Ureter (tissue), 1 donor: ENCODE measurements at regions not wholly inside any gene's neighbourhood (a gene's known extent, or its start where the extent isn't known, plus 50 kb on each side); places are given as distances from the start of the nearest gene placed in this dataset.
"Not testable (repeated sequence)": the region's sequence is repeated elsewhere in the genome, so short reads cannot be mapped to it uniquely, and the experiment has no call there.

Source experiments
- DNase-seq: peaks from one replicate; pipeline ENCODE4 v3.0.0-alpha.2; 2020; ENCODE audit warnings: low spot score
- donor health status: DM: yes; HTN: yes; CAD: no.

DNA sequence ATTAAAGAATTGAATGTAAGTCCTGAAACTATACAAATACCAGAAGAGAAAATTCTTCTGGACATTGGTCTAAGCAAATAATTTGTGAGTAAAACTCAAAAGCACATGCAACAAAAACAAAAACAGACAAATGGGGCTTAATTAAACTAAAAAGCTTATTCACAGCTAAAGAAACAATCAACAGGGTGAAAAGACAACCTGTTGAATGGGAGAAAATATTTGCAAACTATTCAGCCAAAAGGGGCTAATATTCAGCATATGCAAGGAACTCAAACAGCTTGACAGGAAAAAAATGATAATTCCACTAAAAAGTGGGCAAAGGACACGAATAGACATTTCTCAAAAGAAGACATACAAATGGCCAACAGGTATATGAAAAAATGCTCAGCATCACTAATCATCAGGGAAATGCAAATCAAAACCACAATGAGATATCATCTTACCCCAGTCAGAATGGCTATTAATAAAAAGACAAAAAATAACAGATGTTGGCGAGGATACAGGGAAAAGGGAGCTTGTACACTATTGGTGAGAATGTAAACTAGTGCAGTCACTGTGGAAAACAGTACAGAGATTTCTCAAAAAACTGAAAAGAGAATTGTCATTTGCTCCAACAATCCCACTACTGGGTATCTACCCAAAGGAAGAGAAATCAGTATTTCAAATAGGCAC is 177.5 kb upstream of the RTL1 start:
- DNase-seq = no peak

DNA sequence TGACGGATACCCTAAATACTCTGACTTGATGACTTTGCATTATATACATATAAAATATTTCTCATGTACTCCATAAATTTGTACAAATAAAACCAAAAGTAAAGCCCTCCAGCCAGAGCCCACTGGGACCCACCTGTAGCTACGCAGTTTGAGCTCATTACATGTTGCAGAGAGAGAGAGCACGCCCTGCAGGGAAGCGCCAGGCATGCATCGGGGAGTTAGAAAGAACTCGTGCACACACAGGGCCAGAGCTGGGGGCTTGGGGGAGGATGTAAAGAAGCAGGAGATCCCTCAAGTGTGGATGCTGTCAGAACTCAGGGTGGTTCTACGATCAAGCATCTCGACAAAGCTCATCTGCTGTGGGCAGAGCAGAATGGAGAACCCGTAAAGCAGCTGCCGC is 178.5 kb upstream of the RTL1 start:
- DNase-seq = no peak

DNA sequence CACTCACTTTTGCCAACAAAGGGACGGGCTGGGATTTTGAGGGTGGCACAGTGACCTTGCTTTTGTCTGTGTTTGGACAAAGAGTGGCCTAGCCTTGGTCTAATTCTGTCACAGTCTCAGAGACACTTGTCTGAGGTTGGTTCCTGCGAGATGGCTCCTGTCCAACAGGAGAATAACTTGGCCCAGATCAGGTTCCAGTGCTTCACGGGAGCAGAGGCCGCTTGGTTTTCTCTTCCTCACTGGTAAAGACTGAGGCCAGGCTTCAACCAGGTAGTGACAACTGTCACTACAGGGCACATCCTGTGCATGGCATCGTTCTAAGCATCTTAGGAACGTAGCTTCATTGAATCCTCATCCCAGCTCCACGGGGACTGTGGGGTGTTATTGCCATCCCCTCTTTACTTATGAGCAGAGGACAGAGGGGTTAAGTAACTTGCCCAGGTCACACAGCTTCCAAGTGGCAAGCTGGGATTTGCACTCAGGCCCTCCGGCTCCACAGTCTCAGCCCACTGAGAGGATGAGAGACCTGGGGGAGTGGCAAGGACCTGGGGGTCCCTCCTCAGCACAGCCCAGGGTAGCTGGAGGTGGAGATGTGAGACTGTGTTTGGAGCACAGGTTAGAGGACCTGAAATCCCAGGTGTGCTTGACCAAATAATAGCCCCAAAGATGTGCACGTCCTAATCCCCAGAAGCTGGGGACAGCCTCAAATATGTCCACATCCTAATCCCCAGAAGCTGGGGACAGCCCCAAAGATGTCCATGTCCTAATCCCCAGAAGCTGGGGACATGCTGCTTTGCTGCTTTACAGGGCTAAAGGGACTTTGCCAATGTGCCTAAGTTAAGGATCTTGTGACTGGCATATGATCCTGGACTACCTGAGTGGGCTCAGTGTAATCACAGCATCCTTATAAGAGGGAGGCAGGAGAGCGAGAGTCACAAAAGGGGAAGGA is 179.2 kb upstream of the RTL1 start:
- no peak for DNase-seq

DNA sequence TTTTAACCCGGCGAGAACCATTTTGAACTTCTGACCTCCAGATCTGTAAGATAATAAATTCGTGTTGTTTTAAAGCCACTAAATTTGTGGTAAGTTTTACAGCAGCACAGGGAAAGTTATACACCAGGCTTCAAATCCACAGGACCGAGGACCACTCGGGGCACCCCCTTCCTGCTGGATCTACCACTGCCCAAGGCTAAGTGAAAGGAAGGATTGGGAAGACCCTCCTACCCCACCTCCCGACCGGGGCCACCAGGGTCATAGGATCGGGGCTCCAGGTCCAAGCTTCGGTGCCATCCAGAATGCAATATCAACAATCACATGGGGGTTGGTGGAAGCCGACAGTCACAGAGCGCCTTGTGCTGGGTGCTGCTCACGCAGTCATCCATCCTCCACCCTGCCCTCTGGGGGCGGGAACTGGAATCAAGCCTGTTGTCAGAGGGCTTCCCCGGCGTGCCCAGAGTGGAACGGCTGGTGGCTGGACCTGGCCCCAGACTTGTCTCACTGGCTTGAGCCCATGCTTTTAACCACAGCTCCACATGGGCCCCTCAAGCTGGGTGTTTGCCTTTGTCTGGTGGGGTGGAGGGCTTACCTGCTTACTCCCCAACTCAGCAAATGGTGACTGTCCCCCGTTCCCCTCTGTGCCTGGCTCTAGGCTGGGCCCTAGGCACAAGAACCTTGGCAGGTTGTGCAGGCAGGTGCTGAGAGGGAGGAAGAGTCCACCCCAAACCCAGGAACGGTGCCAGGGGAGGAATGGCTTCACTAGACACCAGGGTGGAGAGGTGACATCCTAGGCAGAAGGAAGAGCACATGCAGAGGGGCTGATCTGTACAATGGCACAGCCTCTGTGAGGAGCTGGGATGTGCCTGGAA is 180.3 kb upstream of the RTL1 start:
- peak; percentile 40 for DNase-seq

DNA sequence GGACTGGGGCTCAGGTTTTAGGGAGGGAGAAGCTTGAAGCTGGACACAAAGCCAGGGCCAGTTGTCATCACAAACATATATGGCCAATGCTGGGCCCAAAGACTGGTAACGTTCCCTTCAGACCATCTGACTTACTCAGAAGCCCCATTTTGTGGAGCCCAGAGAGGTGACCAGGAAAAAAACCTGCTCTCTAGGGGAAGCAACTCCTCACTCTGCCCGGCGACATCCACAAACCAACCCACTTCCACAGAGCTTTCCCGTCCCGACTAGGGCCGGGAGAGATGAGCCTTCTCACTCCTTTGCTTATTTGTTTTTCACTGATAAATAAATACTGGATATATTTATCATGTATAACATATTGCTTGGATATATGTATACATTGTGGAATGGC is 180.9 kb upstream of the RTL1 start:
- DNase-seq = no peak

DNA sequence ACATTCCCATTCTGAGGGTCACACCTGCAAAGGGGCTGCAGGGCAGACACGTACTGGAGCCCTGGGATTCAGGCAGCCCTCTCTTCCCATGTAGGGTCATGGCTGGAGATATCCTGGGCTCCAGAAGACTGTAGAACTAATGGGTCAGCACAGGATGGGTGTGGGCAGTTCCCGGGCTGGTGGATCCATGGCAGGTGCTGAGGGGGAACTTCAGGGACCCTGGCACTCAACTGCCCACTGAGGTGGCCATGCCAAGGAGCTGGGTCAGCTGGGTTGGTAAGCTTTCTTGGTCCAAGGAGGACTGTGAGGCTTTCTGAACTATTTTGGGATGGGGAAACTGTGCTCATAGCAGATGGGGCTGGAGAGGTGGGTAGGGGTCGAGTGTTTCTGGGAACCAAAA is 183.4 kb upstream of the RTL1 start:
- no peak for DNase-seq

DNA sequence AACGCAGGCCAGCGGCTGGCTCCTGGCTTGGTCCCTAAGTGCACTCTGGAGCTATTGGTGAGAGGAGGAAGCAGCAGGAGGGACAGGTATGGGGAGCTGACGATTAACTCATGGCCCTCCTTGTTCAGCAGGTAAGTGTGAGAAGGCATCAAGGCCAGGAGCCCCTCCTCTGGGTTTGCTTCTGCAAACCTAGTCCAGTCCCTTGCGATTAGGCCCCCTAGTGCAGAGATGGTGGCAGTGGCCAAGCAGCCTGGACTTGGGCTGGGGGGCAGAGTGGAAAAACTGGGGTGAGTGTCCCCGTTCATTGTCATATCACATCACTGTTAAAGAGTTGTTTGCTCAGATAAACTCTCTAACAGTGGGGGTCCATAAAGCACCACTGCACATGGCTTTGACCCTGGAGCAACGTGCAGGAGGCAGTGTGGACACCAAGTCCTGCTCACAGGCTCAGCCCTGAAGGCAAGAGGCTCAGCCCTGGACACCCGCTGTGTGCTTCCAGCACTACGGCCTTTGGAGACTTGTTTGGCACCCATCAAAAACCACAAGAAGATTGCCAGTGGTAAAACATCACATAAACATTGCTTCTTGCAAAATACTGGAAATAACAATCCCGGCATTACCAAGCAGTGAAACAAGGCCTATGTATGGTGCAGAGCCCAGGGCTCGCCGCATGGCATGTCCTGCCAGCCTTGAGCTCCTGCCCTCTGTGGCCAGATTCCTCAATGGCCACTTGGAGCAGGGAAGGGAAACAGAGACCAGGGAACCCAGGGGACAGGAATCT is 184.3 kb upstream of the RTL1 start:
- DNase-seq = no peak

DNA sequence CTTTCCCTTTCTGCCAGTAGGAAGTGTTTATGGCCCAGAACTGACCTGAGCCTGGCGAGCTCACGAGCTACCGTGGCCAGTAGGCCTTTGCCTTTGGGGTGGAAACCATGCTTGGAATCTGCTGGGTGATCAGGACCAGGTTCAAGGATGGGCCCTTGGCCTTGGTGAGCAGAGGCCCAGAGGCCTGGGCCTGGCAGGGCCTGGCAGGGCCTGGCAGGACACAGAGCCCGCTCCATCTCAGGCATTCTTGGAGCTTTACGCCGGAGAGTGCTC is 184.8 kb upstream of the RTL1 start:
- DNase-seq = no peak

DNA sequence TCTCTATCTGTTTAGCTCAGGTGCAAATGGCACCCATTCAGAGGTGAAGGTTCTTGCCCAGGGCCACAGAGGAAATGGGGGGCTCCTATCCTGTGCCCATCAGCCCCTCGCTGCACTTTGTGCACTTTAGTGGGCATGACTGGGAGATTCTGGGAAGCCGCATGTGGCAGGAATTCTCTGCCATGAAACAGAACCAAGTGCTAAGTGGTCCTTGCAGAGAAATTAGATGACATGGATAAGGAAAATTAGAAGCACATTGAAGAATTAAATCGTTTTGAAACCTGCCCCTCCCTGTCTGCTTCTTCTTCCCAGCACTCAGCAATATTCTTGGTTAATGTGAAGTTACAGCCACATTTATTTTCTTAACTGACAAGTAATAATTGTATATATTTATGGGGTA is 185.2 kb upstream of the RTL1 start:
- no peak for DNase-seq

DNA sequence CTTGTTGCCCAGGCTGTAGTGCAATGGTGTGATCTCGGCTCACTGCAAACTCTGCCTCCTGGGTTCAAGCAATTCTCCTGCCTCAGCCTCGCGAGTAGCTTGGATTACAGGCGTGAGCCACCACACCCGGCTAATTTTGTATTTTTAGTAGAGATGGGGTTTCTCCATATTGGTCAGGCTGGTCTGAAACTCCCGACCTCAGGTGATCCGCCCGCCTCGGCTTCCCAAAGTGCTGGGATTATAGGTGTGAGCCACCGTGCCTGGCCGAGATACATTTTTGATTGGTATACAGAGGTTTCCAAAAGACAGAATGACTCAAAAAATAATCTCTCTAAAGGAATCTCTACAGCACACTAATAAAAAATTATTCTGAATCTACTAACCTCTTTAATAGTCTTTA is 187.0 kb upstream of the RTL1 start:
- DNase-seq = not testable (repeated sequence)

DNA sequence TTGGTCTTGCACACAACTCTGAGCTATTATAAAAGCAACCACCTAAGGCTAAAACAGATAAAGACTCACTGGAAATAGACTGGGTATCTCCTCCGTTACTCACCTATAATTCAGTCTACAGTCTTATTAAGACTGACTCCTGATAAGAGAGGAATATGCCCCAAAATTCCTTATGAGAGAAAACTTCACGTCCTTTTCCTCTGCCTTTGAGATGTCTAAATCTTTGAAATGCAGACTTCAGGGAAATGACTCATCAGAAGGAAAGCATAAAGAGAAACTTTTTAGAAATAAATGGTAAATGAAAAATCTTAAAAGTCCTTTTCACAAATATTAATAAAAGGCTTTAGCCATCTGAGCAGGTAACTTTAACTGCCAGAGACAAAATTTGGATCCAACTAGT is 187.5 kb upstream of the RTL1 start:
- DNase-seq = no peak

DNA sequence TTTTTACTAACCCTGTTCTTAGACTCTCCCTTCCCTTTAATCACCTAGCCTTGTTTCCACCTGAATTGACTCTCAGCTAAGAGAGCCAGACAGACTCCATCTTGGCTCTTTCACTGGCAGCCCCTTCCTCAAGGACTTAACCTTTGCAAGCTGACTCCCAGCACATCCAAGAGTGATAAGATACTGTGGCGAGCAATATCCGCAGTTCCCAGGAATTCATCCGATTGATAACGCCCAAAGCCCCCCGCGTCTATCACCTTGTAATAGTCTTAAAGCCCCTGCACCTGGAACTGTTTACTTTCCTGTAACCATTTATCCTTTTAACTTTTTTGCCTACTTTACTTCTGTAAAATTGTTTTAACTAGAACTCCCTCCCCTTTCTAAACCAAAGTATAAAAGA is 191.4 kb upstream of the RTL1 start:
- not testable (repeated sequence) for DNase-seq

DNA sequence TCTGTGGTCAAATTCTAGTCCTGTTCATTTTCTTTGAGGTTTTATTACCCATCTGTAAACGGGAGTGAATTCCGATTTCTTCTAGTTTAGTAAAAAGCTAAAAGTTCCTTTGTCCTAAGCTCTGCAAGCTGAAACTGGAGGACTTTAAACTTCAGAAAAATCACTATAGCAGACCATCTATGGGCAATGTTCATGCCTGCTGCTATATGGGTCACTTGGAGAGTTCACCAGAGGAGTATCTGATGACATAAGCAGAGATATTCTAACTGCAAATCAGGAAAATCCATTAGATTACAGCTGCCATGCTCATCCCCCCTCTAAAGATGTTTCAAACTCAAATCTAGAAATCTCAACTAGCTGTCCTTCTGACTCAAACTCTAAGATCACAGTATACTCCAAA is 193.0 kb upstream of the RTL1 start:
- DNase-seq = no peak

DNA sequence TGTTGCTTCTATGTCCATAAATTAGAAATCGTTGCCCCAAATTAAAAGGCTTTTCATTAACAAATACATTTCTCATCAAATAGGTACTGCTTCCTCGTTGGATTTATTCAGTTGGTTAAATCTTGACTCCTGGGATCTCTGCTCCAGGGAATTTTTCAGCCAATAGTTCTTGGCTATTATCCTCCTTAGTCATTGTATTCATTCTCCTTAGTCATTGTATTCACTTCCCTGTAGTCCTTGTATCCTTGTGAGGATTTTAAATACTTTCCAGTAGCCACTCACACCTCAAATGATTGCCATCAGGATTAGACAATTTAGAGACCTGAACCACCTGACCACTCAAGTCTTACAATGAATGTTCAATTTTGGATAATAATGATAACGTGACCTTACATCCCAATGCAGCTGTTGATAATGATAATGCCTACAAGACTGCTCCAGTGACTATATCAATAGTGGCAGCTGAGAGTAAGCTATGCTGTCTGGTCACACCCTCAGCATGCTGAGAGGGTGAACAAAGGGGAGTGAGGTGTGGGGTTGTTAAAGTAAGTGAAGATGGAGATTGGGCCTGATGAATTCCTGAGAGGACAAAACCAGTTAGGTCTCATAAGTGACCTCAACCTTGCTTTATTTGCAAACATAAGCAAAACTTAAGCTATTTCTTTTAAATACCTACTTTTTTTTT is 193.7 kb upstream of the RTL1 start:
- DNase-seq = no peak

DNA sequence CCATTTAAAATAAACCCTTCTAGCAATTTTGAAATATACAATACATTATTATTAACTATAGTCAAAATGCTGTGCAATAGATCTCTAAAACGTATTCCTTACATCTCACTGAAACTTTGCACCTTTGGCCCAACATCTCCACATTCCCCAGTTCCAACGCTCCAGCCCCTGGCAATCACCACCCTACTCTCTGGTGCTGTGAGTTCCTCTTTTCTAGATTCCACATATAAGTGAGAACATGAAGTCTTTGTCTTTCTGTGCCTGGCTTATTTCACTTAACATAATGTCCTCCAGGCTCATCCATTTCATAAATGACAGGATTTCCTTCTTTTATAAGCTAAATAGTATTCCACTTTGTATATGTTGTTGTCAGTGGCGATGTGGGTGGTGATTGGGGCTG is 194.7 kb upstream of the RTL1 start:
- DNase-seq = no peak

DNA sequence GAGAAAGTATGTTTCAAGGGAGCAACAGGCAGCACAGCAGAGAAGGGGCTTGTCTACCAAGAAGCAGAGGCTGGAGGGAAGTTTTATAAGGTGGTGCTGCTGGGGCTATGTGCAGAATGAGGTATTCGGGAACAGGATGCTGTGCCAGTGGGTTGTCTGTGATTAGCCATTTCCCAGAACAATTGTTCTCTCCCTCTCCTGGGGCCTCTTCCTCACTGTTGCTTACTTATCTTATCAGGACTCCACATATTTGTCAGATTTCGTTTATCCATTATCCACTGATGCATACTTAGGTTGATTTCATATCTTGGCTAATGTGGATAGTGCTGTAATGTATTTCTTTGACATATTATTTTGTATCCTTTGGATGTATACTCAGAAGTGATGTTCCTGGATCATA is 195.1 kb upstream of the RTL1 start:
- no peak for DNase-seq

DNA sequence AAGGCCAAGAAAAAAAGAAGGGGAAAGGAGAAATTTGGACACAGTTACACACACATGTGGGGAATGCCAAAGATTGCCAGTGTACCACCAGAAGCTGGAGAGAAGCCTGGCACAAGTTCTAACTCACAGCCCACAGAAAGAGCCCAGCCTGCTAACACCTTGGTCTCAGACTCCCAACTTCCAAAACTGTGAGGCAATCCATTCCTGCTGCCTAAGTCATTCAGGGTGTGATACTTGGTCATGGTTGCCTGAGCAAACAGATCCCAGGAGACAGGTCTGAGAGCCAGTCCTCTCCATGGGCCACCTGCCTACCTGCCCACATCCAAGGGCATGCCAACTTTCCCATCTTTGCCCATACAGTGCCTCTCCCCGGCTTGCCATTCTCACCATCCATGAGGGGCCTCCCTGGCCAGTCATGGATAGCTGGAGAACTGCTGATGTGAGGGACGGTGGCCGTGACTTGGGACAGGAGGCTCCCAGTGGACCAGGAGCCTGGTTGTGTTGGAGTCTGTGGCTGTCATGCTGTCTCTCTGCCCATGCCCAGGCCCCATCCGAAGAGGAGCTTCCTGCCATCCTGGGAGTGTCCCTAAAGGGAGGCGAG is 198.0 kb upstream of the RTL1 start:
- no peak for DNase-seq

DNA sequence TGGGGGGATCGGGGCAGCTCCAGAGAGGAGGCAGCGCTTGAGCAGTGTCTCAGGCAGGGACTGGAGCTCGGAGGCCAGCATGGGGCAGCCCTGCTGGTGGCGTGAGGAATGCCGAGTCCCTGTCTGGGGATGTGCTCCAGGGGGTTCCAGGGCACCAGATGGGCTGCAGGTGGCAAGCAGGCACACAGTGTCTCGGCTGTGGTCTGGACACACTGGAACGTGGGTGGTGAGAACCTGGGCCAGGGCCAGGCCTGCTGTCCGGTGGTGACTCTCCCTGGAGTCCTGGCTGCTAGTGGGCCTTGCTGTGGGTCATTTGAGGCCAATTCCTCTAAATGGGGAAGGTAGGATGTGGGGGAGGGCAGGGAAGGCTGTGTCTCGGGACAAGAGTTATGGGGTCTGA is 199.4 kb upstream of the RTL1 start:
- DNase-seq = no peak

DNA sequence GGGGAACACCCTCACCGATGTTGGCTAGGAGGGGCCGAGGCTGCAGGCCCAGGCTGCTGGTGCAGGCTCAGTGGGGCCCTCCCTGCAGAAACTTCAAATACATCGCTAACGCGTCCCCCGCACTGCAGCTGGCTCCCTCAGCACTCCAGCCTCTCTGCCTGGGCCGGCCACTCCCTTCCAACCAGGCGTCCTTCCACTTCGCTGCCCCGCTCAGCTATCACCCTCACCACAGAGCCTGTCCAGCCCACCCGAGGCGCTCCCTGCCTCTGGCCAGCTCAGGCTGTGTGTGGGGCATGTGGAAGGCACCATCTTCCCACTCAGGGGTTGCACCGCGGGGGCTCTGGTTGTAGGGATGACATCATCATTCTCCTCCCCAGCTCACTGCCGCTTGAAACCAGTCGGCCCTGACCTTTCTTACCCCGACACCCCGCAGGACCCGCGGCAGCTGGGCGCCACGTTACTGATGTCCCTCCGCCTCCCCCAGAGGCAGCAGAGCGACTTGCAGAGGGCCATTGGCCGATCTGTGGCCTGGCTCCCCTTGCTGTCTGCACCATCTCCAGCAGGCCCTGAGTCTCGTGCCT is 199.9 kb upstream of the RTL1 start:
- peak; percentile 38 for DNase-seq

DNA sequence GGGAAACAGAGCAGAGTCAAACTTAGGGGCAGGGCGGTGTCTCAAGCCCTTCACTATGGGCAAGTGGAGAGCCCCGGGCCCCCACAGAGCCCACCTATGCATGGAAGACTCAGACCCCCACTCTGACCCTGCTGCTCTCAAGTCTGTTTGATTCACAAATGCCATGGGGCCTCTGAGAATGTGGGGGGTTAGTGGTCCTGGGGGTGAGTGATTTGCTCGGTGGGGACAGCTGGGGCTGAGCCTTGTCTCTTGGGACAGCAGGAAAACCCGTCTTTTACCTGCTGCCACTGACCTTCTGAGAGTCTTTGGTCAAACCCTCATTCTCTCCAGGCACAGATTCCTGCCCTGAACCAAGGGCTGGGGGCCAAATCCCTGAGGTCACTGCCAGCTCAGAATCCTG is 201.0 kb upstream of the RTL1 start:
- no peak for DNase-seq

DNA sequence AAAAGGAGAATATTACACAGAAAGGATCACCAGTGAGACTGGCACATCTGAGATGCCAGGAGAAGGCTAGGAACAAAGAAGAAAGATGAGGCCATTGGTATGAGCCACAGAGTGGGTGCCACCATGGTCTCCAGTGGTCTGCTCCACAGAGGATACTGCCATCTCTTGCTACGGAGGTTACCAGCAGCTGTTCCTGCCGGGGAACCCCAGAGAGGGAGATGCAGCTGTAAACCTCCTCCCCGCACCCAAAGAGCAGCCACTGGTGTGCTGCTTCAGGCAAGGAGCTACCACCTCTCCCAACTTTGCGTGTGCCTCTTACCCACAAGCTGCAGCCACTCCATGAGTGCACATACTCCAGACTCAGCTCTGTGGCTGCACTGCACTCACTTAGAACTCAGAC is 201.5 kb upstream of the RTL1 start:
- no peak for DNase-seq
